Fibroblast of skin of right biceps (primary cell): ENCODE measurements at regions not wholly inside any gene's neighbourhood (a gene's known extent, or its start where the extent isn't known, plus 50 kb on each side); places are given as distances from the start of the nearest gene placed in this dataset.
"Not testable (repeated sequence)": the region's sequence is repeated elsewhere in the genome, so short reads cannot be mapped to it uniquely, and the experiment has no call there.

Experiments used
- DNase-seq: peaks from one replicate; pipeline ENCODE4 v3.0.0-alpha.2; 2013

DNA sequence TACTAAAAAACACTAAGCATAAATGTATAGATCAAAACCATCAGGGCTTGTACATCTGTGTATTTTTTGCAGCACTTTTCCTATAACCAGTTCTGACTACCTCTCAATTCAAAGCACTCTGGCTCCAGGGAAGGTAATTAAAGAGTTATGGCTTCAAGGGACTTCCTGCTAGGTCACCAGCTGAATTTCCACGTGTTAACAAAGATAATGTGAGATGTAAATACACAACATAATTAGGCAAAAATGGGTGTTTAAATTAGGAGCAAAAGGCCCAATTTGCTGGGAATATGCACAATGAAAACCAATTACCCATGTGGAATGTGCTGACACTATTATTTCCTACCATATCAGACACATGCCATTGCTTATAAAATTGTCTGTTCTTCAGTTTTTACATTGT is 513.4 kb upstream of the FLRT2 start:
- DNase-seq: no peak

DNA sequence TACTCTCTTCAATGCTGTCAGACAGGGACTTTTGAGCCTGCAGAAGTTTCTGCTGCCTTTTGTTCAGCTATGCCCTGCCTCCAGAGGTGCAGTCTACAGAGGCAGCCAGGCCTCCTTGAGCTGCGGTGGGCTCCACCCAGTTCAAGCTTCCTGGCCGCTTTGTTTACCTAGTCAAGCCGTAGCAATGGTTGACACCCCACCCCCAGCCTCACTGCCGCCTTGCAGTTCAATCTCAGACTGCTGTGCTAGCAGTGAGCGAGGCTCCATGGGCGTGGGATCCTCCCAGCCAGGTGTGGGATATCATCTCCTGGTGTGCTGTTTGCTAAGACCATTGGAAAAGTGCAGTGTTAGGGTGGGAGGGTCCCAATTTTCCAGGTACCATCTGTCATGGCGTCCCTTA is 506.1 kb upstream of the FLRT2 start:
- not testable (repeated sequence) for DNase-seq

DNA sequence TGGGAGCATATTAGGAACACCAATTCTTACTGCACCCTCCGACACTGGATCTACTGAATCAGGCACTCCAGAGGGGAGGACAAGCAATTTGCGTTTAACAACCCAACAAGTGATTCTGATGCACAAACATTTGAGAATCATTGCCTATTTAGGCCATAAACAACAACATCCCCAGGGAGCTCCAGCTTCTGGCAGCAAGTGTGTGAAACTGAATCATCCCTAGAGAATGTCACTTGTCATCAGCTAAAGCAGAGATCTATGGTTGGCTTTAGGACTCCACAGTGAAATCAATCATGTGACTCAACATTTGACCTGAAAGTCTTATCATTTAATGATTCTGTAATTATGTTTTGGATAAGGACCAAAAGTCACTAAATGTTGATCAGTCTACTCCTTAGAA is 505.0 kb upstream of the FLRT2 start:
- DNase-seq: peak; percentile 80

DNA sequence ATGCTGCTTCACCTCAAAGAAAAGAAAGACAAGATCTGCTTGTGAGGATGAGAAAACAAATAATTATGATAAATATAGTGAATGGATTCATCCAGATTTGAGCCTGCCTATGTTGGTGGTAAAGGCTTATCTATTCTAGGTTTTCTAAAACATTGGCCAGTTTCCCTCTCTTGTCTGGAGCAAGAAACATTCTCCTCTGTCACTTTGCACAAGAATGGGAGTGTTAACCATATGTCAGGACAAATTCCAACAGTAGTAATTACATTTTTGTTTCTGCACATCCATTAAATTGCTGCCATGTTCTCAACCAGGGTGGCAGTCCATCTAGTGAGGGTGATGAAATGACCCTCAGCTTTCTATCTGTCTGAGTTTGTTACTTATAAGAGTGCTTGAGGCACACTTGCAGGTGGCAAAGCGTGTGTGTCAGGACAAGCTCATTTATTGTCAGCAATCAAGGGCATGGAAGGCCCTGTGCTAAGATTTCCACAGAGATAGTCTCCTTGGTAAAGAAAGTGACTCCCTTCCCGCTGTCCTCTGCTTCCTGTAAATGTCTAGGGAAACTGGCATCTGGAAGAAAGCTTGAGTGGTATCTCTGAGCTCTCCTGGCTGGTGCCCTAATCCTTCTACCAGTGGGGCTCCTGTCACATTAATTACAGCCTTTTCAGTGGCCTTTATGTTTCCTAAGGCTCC is 502.1 kb upstream of the FLRT2 start:
- DNase-seq: no peak

DNA sequence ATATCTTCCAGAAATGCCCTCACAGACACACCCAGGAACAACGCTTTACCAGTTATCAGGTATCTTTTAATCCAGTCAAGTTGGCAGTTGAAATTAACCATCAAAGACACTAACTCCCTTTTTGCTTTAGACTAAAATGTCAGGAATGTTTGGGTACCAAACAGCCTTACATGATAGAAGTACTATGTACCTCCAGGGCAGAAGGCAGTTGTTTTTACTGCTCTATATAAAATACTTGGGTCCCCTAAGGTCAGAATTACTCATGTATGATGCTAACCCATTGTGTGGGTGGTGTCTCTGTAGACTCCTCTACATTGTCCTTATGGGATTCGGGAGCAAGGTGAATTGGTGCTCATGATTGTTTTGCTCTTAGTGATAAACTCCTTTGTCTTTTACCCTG is 492.5 kb upstream of the FLRT2 start:
- no peak for DNase-seq

DNA sequence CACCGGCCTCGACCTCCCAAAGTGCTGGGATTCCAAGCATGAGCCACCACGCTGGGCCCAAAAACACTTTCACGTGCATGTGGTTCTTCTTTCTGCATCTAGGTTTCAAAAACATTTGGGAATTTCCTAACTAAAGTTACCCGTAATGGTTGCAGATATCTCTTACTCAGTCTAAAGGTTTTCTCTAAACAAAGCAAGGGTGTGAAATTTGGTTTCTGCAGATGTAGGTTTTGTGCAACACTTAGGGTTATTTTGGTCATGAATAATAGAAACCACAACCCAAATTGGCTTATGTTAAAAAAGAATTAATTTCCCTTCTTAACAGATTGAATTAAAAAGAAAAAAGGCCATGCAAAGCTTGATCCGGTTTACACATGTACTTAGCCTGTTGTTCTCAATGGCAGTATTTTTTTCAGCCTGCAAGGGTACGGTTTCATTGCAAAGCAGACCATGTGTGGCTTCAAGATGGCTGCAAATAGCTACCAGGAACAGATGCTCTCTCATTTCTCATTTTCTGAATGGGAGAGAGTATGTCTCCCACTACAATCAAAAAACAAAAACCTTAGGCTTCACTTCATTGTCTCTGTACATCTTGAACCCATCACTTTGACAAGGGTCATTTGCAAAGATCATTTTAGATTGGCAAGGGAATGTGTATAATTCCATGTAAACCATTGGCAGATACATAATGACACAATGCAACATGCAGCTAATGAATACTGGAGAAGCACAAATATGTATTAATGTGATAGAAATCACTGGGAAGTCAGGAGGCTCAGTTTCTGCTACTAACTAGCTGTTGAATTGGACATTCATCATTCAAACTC is 491.2 kb upstream of the FLRT2 start:
- DNase-seq: no peak

DNA sequence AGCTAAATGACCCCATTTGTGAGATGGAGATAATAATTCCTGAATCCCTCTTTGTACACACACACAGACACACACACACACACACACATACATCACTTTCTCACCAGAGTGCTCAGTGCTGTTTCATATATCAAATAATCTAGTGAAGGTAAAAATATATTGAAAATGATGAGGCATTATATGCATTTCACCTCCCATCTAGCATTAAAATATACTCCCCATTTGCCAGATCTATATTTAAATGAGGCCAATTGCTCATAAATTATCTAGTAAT is 490.7 kb upstream of the FLRT2 start:
- DNase-seq: no peak

DNA sequence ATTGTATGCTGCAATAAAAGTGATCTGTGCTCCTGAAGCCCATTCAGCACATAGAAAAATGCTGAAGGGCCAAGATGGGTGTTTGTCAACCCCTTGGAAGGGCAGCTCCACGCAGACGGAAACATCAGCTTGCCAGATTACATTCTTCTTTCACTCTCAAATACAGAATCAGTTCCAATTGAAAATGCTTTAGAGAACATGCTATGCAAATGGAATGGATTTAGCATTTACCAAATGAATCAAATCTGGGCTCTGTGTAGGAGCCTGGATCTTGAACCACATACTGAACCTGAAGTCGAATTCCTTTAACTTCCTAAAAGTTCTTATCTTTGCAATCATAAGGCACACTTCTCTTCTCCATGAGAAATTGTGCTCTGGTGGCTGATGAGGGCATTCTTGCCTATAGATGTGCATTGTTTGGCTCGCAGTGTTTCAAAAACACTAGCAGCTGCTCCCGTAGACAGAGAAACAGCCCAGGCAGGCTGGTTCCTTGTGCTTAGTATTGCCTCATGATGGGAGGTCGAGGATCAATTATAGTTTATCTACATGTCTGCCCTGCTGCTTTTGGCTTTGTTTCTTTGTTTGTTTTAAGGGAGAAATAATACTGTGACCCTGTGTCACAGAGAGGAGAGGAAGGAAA is 489.8 kb upstream of the FLRT2 start:
- peak; percentile 11 for DNase-seq

DNA sequence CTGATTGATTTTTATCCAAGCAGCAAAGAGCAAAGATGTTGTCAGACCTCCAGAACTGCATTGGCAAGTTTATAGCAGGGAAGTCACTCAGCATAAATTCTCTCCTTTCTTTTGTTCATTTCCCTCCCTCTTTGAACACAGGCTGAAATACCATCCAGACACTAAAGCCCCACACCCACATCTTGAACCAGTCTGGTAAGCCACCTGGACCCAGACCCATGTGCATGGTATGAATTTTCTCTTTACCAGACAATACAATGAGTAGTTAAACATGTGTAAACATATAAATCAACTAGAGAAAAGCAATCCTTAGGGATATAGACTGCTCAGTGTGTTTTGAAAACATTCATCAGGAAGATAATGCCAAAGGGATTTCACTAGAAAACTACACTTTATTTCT is 488.3 kb upstream of the FLRT2 start:
- DNase-seq: no peak

DNA sequence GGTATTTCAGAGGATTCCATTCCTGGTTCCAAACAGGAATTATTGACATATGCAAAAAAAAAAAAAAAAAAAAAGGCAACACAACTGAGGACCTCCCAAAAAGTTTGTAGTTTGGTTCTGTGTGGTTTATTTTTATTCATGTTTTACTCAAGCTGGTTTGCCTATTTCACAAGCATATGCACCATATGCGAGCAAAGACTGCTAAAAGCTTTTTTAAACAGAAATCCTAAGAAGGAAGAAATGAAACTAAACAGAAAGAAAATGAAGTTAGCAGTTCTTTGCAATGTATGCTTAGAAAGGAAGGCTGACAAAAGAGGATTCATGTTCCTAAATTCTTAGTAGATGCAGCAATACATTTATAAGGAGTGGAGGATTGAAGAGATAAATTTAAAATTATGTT is 487.6 kb upstream of the FLRT2 start:
- DNase-seq: no peak

DNA sequence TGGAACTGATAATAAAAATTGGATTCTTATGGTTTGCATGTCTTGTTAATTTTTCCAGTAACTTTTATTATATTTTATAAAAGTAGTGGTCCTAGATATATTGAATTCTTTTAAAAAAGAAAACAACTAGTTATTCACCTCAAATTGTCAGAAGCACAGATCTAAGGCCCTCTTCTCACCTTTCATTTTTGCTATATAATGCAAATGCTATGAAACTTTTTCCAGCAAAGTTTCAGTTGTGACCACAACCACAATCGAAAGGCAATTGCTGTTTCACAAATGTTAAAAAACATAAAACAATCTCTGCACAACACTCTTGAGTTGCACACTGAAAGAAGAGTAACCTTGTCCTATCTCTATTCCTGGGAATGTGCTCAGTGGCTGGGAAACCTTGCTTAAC is 479.8 kb upstream of the FLRT2 start:
- no peak for DNase-seq

DNA sequence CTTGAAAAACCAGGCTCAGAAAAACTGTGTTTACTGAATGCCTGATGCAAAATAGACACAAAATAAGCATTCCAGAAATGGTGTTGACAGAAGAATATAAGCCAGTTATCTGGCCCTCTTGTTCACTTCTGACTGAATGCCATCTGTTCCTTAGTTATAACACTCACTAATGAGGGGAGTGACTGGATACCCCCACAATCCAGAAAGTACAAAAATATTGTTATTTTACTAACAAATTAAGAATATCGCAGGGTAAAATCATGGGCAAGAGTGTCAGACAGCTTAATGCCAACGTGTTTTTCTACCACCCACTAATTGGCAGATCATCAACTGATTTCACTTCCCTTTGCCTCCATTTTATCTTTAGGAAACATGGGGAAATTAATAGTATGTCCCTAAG is 477.3 kb upstream of the FLRT2 start:
- DNase-seq: no peak

DNA sequence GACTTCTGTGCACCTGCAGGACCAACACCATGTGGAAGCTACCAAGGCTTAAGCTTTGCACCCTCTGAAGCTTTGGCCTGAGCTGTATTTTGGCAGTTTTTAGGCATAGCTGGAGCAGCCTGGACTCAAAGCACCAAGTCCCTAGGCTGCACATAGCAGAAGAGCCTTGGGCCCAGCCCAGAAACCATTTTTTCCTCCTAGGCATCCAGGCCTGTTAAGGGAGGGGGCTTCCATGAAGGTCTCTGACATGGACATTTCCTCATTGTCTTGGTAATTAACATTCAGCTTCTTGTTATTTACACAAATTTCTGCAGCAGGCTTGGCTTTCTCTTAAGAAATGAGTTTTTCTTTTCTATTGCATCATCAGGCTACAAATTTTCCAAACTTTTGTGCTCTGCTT is 475.8 kb upstream of the FLRT2 start:
- DNase-seq: no peak

DNA sequence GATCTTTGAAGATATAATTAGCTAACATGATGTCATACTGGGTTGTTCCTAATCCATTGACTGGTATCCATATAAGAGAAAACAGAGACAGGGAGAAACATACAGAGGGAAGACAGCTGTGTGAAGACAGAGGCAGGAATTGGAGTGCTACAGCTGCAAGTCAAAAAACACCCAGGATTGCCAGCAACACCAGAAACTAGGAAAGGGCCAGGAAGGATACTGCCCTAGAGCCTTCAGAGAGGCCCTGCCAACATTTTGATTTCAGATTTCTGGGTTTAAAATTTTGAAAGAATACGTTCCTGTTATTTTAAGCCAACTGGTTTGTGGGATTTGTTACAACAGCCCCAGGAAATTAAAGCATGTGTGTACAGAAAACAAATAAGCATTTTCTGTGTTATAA is 473.7 kb upstream of the FLRT2 start:
- DNase-seq: no peak

DNA sequence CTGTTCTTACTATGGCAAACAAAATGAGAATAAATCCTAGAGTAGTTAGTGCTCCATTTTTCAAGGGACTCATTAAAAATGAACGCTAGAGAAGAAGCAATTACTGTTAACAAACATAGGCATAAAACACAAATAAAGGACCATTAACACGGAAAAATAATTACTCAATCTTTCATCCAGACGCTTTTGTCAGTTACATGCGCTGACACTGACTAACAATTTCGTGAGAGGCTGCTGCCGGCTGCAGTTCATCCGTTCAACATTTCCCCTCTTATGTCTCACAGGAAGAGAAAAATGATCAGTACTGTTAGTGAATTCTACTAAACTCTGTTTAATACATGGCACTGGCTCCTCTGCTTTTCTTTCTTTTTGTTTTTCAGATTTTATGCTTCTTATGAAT is 472.7 kb upstream of the FLRT2 start:
- DNase-seq: peak; percentile 37

DNA sequence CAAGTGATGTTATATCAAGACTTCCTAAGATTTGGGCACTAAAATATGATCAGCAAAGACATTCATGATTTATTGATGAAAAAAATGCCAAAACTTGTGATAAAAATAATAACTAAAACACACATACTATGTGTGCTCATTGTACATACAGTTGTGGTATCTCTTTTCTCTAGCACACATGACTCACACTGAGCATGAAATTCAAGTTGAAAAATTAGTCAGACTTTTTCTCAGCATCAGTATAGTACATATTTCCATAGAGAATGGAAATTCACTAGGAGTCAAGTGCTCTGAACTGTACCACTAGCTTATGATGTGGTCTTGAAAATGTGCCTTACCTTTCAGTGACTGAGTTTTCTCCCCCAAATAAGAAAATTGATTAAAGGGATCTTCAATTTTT is 471.8 kb upstream of the FLRT2 start:
- peak; percentile 66 for DNase-seq

DNA sequence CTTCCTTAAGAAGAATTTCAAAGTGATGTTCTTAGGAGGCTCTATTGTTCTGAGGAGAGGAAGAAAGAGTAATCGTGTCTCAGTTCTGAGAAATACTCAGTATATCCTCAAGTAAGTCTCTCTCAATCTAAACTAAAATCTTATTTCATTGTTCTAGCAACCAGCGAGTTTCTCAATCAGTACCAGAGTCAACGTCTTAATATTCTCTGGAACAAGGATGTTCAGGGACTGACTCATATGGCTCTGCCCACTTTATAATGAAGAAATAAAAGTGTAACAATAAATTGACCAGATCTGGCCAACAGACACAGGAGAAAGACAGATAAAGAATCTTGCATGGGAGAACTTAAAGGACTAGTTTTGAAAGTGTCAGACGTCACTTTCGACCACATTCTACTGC is 469.8 kb upstream of the FLRT2 start:
- peak; percentile 61 for DNase-seq

DNA sequence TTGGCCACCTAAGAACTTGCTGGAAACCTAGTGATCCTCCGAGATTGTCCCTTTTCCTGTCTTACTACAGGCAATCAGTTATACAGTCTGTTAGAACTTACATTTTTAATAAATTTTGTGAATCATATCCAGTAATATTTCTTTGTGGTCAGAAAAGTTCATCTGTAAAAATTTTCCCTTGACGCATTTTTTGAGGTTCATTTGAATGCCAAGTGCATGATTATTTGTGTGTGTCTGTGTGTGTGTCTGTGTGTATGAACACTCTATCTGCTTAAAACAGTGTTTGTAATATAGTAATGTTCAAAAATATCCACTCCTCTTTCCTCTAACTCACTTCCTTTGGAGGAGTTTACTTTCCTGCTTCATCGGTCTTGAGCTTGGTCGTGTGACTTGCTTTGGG is 468.7 kb upstream of the FLRT2 start:
- DNase-seq: peak; percentile 77

DNA sequence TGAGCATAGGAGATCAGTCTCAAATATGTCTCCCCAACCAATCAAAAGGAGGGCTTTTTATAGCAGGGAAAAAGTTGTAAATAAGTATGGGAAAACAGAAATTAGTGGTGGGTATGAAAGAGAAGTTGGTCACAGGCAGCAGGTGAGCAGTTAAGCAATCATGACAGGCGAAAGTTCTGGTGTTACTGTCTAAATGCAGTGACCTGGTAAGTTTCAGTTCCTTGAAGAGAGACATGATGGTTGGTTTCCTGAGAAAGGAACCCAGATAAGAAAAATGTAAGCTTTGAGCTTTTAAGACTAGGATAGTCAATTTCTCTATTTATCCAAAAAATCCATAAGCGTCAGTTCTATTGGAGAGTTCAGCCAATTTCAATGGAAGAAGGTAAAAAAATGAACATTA is 466.2 kb upstream of the FLRT2 start:
- no peak for DNase-seq

DNA sequence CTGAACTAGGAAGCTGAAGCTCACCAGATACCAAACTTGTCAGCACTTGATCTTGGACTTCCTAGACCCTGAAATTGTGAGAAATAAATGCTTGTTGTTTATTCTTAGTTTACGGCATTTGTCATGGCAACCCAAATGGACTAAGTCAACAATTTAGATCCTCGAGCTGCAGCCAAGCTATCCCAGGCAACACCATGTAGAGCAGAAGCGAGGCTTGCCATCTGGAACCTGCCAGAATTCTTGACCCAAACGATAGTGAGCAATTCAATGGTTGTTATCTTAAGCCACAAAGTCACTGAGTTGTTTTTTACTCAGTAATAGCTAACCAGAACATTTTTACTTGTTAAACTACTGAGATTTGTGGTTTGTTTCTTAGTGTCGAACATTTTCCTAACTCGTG is 458.5 kb upstream of the FLRT2 start:
- no peak for DNase-seq

DNA sequence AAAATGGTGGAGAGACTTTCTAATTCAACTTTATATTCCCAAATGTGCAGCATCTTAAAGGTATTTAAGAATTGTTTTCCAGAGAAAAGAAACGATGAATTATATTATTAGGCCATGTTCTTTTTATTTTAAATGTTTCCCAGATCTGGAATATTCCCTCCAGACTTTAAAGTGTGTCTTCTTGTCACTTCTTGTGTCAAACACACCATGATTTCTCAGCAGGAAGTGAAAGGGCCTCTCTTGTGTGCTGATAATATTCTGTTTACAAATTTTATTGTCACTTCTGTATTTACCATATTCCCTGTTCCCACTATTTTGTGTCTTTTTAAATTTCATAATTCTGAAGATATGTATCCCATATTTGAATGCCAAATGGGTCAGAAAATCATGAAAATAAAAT is 455.0 kb upstream of the FLRT2 start:
- DNase-seq: no peak

DNA sequence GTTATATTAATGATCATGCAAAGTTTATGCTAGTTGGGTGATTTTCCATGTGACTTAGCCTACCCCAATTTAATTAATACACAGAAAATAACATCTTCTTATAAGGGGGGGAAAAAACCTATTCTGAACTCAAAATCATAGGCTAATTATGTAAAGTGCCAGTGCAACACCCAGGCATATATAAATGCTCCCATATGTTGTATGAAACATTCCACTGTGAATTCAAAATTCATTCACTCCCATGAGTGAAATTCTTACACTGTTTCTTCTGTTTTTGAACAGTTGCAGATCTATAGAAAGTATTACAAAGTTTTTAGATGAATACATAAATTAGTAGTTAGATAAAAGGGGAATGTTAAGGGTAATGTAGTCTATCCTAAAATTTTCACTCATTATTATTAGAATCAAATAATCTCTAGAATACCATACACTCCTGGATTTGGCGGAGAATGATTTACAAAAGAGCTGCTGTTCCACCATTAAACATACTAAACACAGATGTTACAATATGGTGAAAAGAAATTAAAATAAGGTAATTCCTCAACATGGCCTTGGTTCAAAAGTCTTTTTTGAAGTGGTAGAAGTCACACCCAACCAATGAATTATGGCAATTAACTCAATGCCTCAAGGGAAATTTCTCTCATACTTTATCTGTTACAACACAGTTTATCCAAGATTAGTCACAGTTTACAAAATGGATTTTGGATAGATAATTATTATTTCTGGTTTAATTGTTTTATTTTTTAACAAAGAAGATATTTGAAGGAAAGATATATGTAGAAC is 454.1 kb upstream of the FLRT2 start:
- no peak for DNase-seq

DNA sequence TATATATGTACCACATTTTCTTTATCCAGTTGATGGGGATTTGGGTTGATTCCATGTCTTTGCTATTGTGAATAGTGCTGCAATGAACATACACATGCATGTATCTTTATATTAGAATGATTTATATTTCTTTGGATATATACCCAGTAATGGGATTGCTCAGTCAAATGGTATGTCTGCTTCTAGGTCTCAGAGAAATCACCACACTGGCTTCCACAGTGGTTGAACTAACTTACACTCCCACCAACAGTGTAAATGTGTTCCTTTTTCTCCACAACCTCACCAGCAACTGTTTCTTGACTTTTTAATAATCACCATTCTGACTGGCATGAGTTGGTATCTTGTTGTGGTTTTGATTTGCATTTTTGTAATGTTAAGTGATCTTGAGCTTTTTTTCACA is 452.2 kb upstream of the FLRT2 start:
- peak; percentile 66 for DNase-seq
